H1 (cell line): ENCODE measurements at regions not wholly inside any gene's neighbourhood (a gene's known extent, or its start where the extent isn't known, plus 50 kb on each side); places are given as distances from the start of the nearest gene placed in this dataset.
A peak's percentile ranks its signal among the peaks of the same experiment; 100 is the strongest.

Source experiments
- CTCF ChIA-PET: fragments of 300-600 bp; sonication (Branson Sonifier 250); formaldehyde crosslinking; loops from one replicate; lab custom pipeline; 2021; ENCODE audit not compliant: partially characterized antibody; lab: Charles Lee
- POLR2A ChIA-PET: fragments of 300-600 bp; sonication (Branson Sonifier 250); formaldehyde crosslinking; loops from one replicate; lab custom pipeline; 2021; ENCODE audit warnings: inconsistent platforms; ENCODE audit not compliant: partially characterized antibody; lab: Charles Lee
- DNase-seq, 2 experiments: peaks; one replicate each; pipeline versions ENCODE4 v3.0.0 to v3.0.0-alpha.2; 2010 to 2022; ENCODE audit warnings: low spot score in 2 of 2, low read depth in 1 of 2, mixed read lengths in 1 of 2
- FAIRE-seq: peaks from 2 replicates; lab custom pipeline; 2011; peaks lifted over from hg19 to GRCh38; lab: Jason Lieb, UNC
- H2AFZ ChIP-seq: 2 replicates; pipeline ENCODE4 v1.8.1; 2012; ENCODE audit warnings: low read length, inconsistent platforms
- H2AK5ac ChIP-seq: 2 replicates; pipeline ENCODE4 v1.6.1; 2013; ENCODE audit warnings: low read depth, low read length
- H2BK120ac ChIP-seq: replicated peaks from 2 replicates; pipeline ENCODE3; 2013; ENCODE audit warnings: low read depth, low read length, inconsistent platforms
- H2BK12ac ChIP-seq: 2 replicates; pipeline ENCODE4 v1.6.1; 2013; ENCODE audit warnings: low read depth, low read length
- H2BK15ac ChIP-seq: 2 replicates; pipeline ENCODE4 v1.6.1; 2013; ENCODE audit warnings: low read length
- H2BK20ac ChIP-seq: 2 replicates; pipeline ENCODE4 v1.6.1; 2013; ENCODE audit warnings: low read length
- H2BK5ac ChIP-seq: 2 replicates; pipeline ENCODE4 v1.6.1; 2013; ENCODE audit warnings: low read depth, low read length
- H3K14ac ChIP-seq: 2 replicates; pipeline ENCODE4 v1.6.1; 2013; ENCODE audit warnings: inconsistent platforms; ENCODE audit not compliant: insufficient read length
- H3K18ac ChIP-seq: 2 replicates; pipeline ENCODE4 v1.6.1; 2013; ENCODE audit warnings: low read length; ENCODE audit errors: extremely low read depth
- H3K23ac ChIP-seq: 2 replicates; pipeline ENCODE4 v1.6.1; 2013; ENCODE audit warnings: inconsistent platforms; ENCODE audit not compliant: insufficient read length
- H3K23me2 ChIP-seq: 2 replicates; pipeline ENCODE4 v1.6.1; 2013; ENCODE audit warnings: low read depth, low read length
- H3K27ac ChIP-seq: 2 replicates; pipeline ENCODE4 v1.6.1; 2011; ENCODE audit warnings: low read depth, low read length, inconsistent platforms
- H3K27me3 ChIP-seq, 4 experiments: replicated peaks in 1 of 4; 1 replicate in 1 of 4; 2 replicates in 3 of 4; pipeline versions ENCODE4 v1.6.1 to v1.8.1; 2011 to 2013; ENCODE audit warnings: low read length in 3 of 4, mild to moderate bottlenecking in 3 of 4, inconsistent platforms in 2 of 4, mixed read lengths in 2 of 4, moderate library complexity in 1 of 4; ENCODE audit not compliant: control insufficient read depth in 3 of 4, insufficient read depth in 3 of 4; ENCODE audit errors: extremely low read depth in 1 of 4
- H3K36me3 ChIP-seq, 4 experiments: 2 replicates each; pipeline versions ENCODE4 v1.6.1 to v1.8.1; 2011 to 2013; ENCODE audit warnings: mild to moderate bottlenecking in 4 of 4, low read length in 3 of 4, moderate library complexity in 2 of 4, control low read depth in 1 of 4, inconsistent platforms in 1 of 4; ENCODE audit not compliant: insufficient read depth in 4 of 4, control insufficient read depth in 2 of 4
- H3K4ac ChIP-seq: replicated peaks from 2 replicates; pipeline ENCODE3; 2013; ENCODE audit warnings: low read length, low read depth, mixed read lengths, inconsistent platforms; ENCODE audit not compliant: insufficient read length
- H3K4me1 ChIP-seq, 4 experiments: replicated peaks in 1 of 4; 1 replicate in 1 of 4; 2 replicates in 3 of 4; pipeline versions ENCODE4 v1.6.1 to v1.8.1; 2011 to 2013; ENCODE audit warnings: low read length in 3 of 4, inconsistent platforms in 2 of 4, mixed read lengths in 1 of 4; ENCODE audit not compliant: insufficient read depth in 4 of 4, control insufficient read depth in 3 of 4
- H3K4me2 ChIP-seq, 2 experiments: 2 replicates each; pipeline versions ENCODE4 v1.6.1 to v1.8.1; 2011 to 2013; ENCODE audit warnings: low read depth in 2 of 2, low read length in 2 of 2, control low read depth in 1 of 2, inconsistent platforms in 1 of 2, mild to moderate bottlenecking in 1 of 2; ENCODE audit not compliant: insufficient read depth in 1 of 2
- H3K4me3 ChIP-seq, 4 experiments: fragments of 200-600, 300-600 bp in 1 of 4; sonication (generic), shearing (Covaris generic), sonication (Bioruptor Twin) in 1 of 4; 2 replicates each; pipeline versions ENCODE4 v1.5.1 to v1.8.1; 2011 to 2016; ENCODE audit warnings: low read length in 4 of 4, low read depth in 3 of 4, control low read depth in 2 of 4, inconsistent platforms in 2 of 4, mild to moderate bottlenecking in 2 of 4, mixed read lengths in 1 of 4, moderate library complexity in 1 of 4; ENCODE audit not compliant: insufficient read depth in 2 of 4; ENCODE audit errors: extremely low read depth in 1 of 4
- H3K56ac ChIP-seq: replicated peaks from 2 replicates; pipeline ENCODE3; 2013; ENCODE audit warnings: low read depth, mild to moderate bottlenecking, mixed read lengths, low read length, inconsistent platforms; ENCODE audit not compliant: insufficient read length
- H3K79me1 ChIP-seq: 2 replicates; pipeline ENCODE4 v1.6.1; 2013; ENCODE audit warnings: low read depth, low read length, control low read depth
- H3K79me2 ChIP-seq, 2 experiments: 2 replicates each; pipeline versions ENCODE4 v1.6.1 to v1.8.1; 2012 to 2013; ENCODE audit warnings: low read length in 2 of 2, mild to moderate bottlenecking in 2 of 2, inconsistent platforms in 1 of 2; ENCODE audit not compliant: insufficient read depth in 2 of 2, control insufficient read depth in 1 of 2
- H3K9ac ChIP-seq, 4 experiments: replicated peaks in 1 of 4; 1 replicate in 1 of 4; 2 replicates in 3 of 4; pipeline versions ENCODE4 v1.6.1 to v1.8.1; 2011 to 2013; ENCODE audit warnings: low read depth in 3 of 4, low read length in 3 of 4, control low read depth in 2 of 4, mild to moderate bottlenecking in 2 of 4, moderate library complexity in 2 of 4, inconsistent platforms in 1 of 4; ENCODE audit errors: extremely low read depth in 1 of 4
- H3K9me3 ChIP-seq, 2 experiments: 2 replicates each; pipeline versions ENCODE4 v1.6.1 to v1.8.1; 2012 to 2013; ENCODE audit warnings: mild to moderate bottlenecking in 2 of 2, moderate library complexity in 2 of 2, control low read depth in 1 of 2, inconsistent platforms in 1 of 2, low read depth in 1 of 2, low read length in 1 of 2, mixed read lengths in 1 of 2; ENCODE audit not compliant: insufficient read depth in 2 of 2
- H4K20me1 ChIP-seq, 2 experiments: replicated peaks in 1 of 2; 2 replicates each; pipeline versions ENCODE3 to v1.8.1; 2011 to 2013; ENCODE audit warnings: inconsistent platforms in 2 of 2, low read length in 2 of 2, mild to moderate bottlenecking in 1 of 2; ENCODE audit not compliant: insufficient read depth in 2 of 2, control insufficient read depth in 1 of 2
- H4K5ac ChIP-seq: 2 replicates; pipeline ENCODE4 v1.6.1; 2013; ENCODE audit warnings: low read length, low read depth, mixed read lengths, inconsistent platforms; ENCODE audit not compliant: insufficient read length
- H4K8ac ChIP-seq: 2 replicates; pipeline ENCODE4 v1.8.0; 2013; ENCODE audit warnings: mild to moderate bottlenecking, moderate library complexity, low read length, inconsistent platforms; ENCODE audit not compliant: insufficient read depth; ENCODE audit errors: extremely low read depth
- H4K91ac ChIP-seq: replicated peaks from 2 replicates; pipeline ENCODE3; 2013; ENCODE audit warnings: low read length, mixed read lengths, inconsistent platforms; ENCODE audit not compliant: insufficient read length
- CBX5 ChIP-seq: fragments of 300-800, 300-1000 bp; sonication (generic); IDR thresholded peaks from 2 replicates; pipeline ENCODE4 v1.7.1; 2016; ENCODE audit warnings: antibody characterized with exemption, low read length, low read depth
- MAFK ChIP-seq: IDR thresholded peaks from 2 replicates; pipeline ENCODE4 v1.6.1; 2012; ENCODE audit warnings: low read depth, mild to moderate bottlenecking, improper control_type of control experiment, low read length
- WGBS, 2 experiments: shearing (Covaris generic) in 1 of 2; methylation state at CpG; one replicate each; pipeline versions ENCODE4 v1.1.6 to v1.1.7; 2013 to 2015; ENCODE audit warnings: low lambda C conversion rate in 2 of 2, mixed read lengths in 2 of 2, inconsistent platforms in 1 of 2, low coverage in 1 of 2, missing lambda C conversion rate in 1 of 2; ENCODE audit not compliant: insufficient replicate concordance in 2 of 2, insufficient coverage in 1 of 2, insufficient read length in 1 of 2; ENCODE audit errors: extremely low coverage in 1 of 2, missing lambda C conversion rate in 1 of 2; 5-methylcytosine and 5-hydroxymethylcytosine counted together

DNA sequence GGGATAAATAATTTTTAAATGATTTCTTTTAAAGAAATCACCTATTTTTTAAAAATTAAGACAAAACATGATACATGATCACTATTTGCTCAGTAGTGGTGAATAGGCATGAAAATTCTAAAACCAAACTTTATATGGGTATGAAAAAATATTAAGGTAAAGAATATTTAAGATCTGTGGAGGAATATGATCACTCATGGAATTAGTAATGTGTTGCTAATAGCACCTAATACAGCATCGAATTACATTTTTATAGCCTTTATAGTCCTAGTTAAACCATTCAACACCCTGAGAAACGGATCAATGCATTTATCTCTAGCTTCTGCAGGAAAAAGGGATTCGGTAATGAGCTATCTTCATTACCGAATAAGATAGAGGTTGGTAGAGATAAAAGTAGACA is 373.9 kb downstream of the LRRIQ3 start:
- no peak overlapping the region for H4K8ac ChIP-seq
- no peak overlapping the region for H2BK5ac ChIP-seq
- H2BK120ac ChIP-seq: no peak overlapping the region
- H3K79me2 ChIP-seq: no peaks in the 10 kb centered on the region
- 91% methylated on average over 4 of the region's 4 CpGs; no CpG with 5 or more reads in 1 of the 2 experiments for WGBS, 2 experiments
- H3K27me3 ChIP-seq: no peaks in the 10 kb centered on the region
- no peak overlapping the region for H3K27ac ChIP-seq
- H3K4me1 ChIP-seq: peaks cover 0 to 2% (median 0%) of the 10 kb centered on the region in 4 experiments; a peak in 1 of 7 replicates
- H3K18ac ChIP-seq: no peak overlapping the region
- H3K4me3 ChIP-seq: no peak overlapping the region
- no peaks in the 10 kb centered on the region for H3K36me3 ChIP-seq
- no peak overlapping the region for H3K14ac ChIP-seq
- H3K79me1 ChIP-seq: no peaks in the 10 kb centered on the region
- H4K5ac ChIP-seq: no peak overlapping the region
- no peak overlapping the region for H2BK20ac ChIP-seq
- H3K23ac ChIP-seq: no peak overlapping the region
- no peak for DNase-seq
- H3K4ac ChIP-seq: no peak overlapping the region
- no peak overlapping the region for H2AFZ ChIP-seq
- H2BK15ac ChIP-seq: no peak overlapping the region
- no peak overlapping the region for H3K4me2 ChIP-seq
- H3K9me3 ChIP-seq: no peaks in the 10 kb centered on the region
- POLR2A ChIA-PET: no interaction called here
- no peak overlapping the region for H2AK5ac ChIP-seq
- no peak overlapping the region for H4K91ac ChIP-seq
- H3K23me2 ChIP-seq: no peaks in the 10 kb centered on the region
- TF ChIP-seq MAFK: peak; percentile 29; the same call in 1 of the 2 replicates
- TF ChIP-seq CBX5: no peak
- TF ChIP-seq, all 59 proteins: peak for 1
- no peak for FAIRE-seq
- H3K9ac ChIP-seq: no peak overlapping the region
- no peak overlapping the region for H3K56ac ChIP-seq
- CTCF ChIA-PET: interaction anchor here (0.6 to 1.6 kb wide), 3 partner anchors 12 to 61 kb away, joined by 3 to 5 read pairs (median 3); no protein-coding TSS in a partner anchor
- no peak overlapping the region for H2BK12ac ChIP-seq
- no peaks in the 10 kb centered on the region for H4K20me1 ChIP-seq
